Endodermal cell (in vitro differentiated cells): ENCODE measurements at regions not wholly inside any gene's neighbourhood (a gene's known extent, or its start where the extent isn't known, plus 50 kb on each side); places are given as distances from the start of the nearest gene placed in this dataset.

ENCODE experiments used
- DNase-seq: peaks from one replicate; pipeline ENCODE4 v3.0.0-alpha.2; 2017
- H3K27ac ChIP-seq: 2 replicates; pipeline ENCODE4 v1.5.1; 2013; ENCODE audit warnings: mild to moderate bottlenecking, low read depth, low read length, moderate library complexity
- H3K27me3 ChIP-seq: 2 replicates; pipeline ENCODE4 v1.6.1; 2013; ENCODE audit warnings: mild to moderate bottlenecking, low read length, moderate library complexity; ENCODE audit not compliant: insufficient read depth, control insufficient read depth, poor library complexity, severe bottlenecking
- H3K36me3 ChIP-seq: 2 replicates; pipeline ENCODE4 v1.7.0; 2013; ENCODE audit warnings: mild to moderate bottlenecking, low read length, moderate library complexity; ENCODE audit not compliant: control insufficient read depth, insufficient read depth
- H3K4me1 ChIP-seq: one replicate; pipeline ENCODE4 v1.7.0; 2013; ENCODE audit warnings: low read length; ENCODE audit not compliant: control insufficient read depth, insufficient read depth
- H3K4me3 ChIP-seq: 2 replicates; pipeline ENCODE4 v1.5.1; 2013; ENCODE audit warnings: mild to moderate bottlenecking, low read length, moderate library complexity
- H3K9ac ChIP-seq: 2 replicates; pipeline ENCODE4 v1.6.1; 2013; ENCODE audit warnings: mild to moderate bottlenecking, low read length, moderate library complexity; ENCODE audit not compliant: poor library complexity, severe bottlenecking; ENCODE audit errors: extremely low read depth
- H3K9me3 ChIP-seq: 2 replicates; pipeline ENCODE4 v1.6.1; 2013; ENCODE audit warnings: mild to moderate bottlenecking, low read length, moderate library complexity; ENCODE audit not compliant: control insufficient read depth
- H3K27ac Mint-ChIP-seq: 2 replicates; pipeline ENCODE4 v1.8.0; 2020; ENCODE audit warnings: mixed read lengths
- H3K27me3 Mint-ChIP-seq: 2 replicates; pipeline ENCODE4 v1.8.0; 2021; ENCODE audit warnings: mild to moderate bottlenecking, mixed read lengths; ENCODE audit not compliant: insufficient read depth
- H3K36me3 Mint-ChIP-seq: 2 replicates; pipeline ENCODE4 v1.8.0; 2020; ENCODE audit warnings: low read depth, mixed read lengths
- H3K4me1 Mint-ChIP-seq: 2 replicates; pipeline ENCODE4 v1.8.0; 2020; ENCODE audit warnings: mixed read lengths
- H3K4me3 Mint-ChIP-seq: 2 replicates; pipeline ENCODE4 v1.8.0; 2020; ENCODE audit warnings: mild to moderate bottlenecking, moderate library complexity, mixed read lengths
- H3K9me3 Mint-ChIP-seq: 2 replicates; pipeline ENCODE4 v1.8.0; 2020; ENCODE audit warnings: mild to moderate bottlenecking, mixed read lengths
- CTCF ChIP-seq: fragments of 200-600 bp; sonication (generic); conservative IDR thresholded peaks from 2 replicates; pipeline ENCODE4 v1.5.0; 2021; ENCODE audit warnings: antibody characterized with exemption, mild to moderate bottlenecking
- WGBS, 2 experiments: methylation state at CpG; one replicate each; pipeline versions ENCODE4 v1.1.5 to v1.1.7; 2013; ENCODE audit warnings: missing lambda C conversion rate in 2 of 2, mixed read lengths in 1 of 2; ENCODE audit not compliant: insufficient coverage in 1 of 2, insufficient read length in 1 of 2; 5-methylcytosine and 5-hydroxymethylcytosine counted together

- WGBS, 2 experiments: 88 to 92% methylated on average over 6 of the region's 6 CpGs
- DNase-seq: no peak
- no peaks in the 10 kb centered on the region for H3K9me3 Mint-ChIP-seq
- Histone ChIP-seq H3K4me3 (no peak overlapping the region), H3K4me1 (no peaks in the 10 kb centered on the region), H3K9ac (no peak overlapping the region), H3K27ac (no peak overlapping the region), H3K36me3 (no peaks in the 10 kb centered on the region), H3K9me3 (no peaks in the 10 kb centered on the region), H3K27me3 (no peaks in the 10 kb centered on the region)
- no peak overlapping the region for H3K4me3 Mint-ChIP-seq
- H3K27ac Mint-ChIP-seq: no peak overlapping the region
- H3K36me3 Mint-ChIP-seq: no peaks in the 10 kb centered on the region
- TF ChIP-seq CTCF: no peak
- no peaks in the 10 kb centered on the region for H3K27me3 Mint-ChIP-seq
- H3K4me1 Mint-ChIP-seq: no peaks in the 10 kb centered on the region
Measured at GRCh38 chr10:123952099-123952498, 60.5 kb upstream of the CPXM2 start.

GRCh38 chr10:123948030-123948823 is 56.6 kb upstream of the CPXM2 start:
- H3K4me1 Mint-ChIP-seq: peaks cover 2% of the 10 kb centered on the region
- no peak overlapping the region for H3K27ac Mint-ChIP-seq
- Histone ChIP-seq H3K9ac (no peak overlapping the region), H3K36me3 (no peaks in the 10 kb centered on the region), H3K4me3 (no peak overlapping the region), H3K4me1 (no peaks in the 10 kb centered on the region), H3K9me3 (no peaks in the 10 kb centered on the region), H3K27ac (no peak overlapping the region), H3K27me3 (no peaks in the 10 kb centered on the region)
- no peak for DNase-seq
- H3K36me3 Mint-ChIP-seq: no peaks in the 10 kb centered on the region
- H3K9me3 Mint-ChIP-seq: peaks cover 4% of the 10 kb centered on the region
- 89 to 92% methylated on average over 4 to 9 of the region's 9 CpGs for WGBS, 2 experiments
- no peaks in the 10 kb centered on the region for H3K27me3 Mint-ChIP-seq
- TF ChIP-seq CTCF: peak; percentile 29
- no peak overlapping the region for H3K4me3 Mint-ChIP-seq

- WGBS, 2 experiments: 90 to 95% methylated on average over 3 to 7 of the region's 8 CpGs
- Histone ChIP-seq H3K4me3 (no peak overlapping the region), H3K9me3 (no peaks in the 10 kb centered on the region), H3K36me3 (no peaks in the 10 kb centered on the region), H3K27me3 (no peaks in the 10 kb centered on the region), H3K4me1 (no peaks in the 10 kb centered on the region), H3K9ac (no peak overlapping the region), H3K27ac (no peak overlapping the region)
- Mint-ChIP-seq H3K9me3 (peaks cover 4% of the 10 kb centered on the region), H3K27me3 (no peaks in the 10 kb centered on the region), H3K36me3 (no peaks in the 10 kb centered on the region), H3K27ac (peak overlapping the region; percentile 84), H3K4me3 (no peak overlapping the region), H3K4me1 (peaks cover 17% of the 10 kb centered on the region)
- no peak for TF ChIP-seq CTCF
- DNase-seq: no peak
Measured at GRCh38 chr10:123945325-123945920, 53.8 kb upstream of the CPXM2 start.
